KMS-11 (cell line): ENCODE measurements at regions not wholly inside any gene's neighbourhood (a gene's known extent, or its start where the extent isn't known, plus 50 kb on each side); places are given as distances from the start of the nearest gene placed in this dataset.

ENCODE experiments used
- H2AFZ ChIP-seq: fragments of 200-600 bp; sonication (generic); 2 replicates; pipeline ENCODE4 v1.6.1; 2016; ENCODE audit warnings: antibody characterized with exemption, mixed run types, low read depth
- H3K27ac ChIP-seq: fragments of 200-600 bp; sonication (generic); 2 replicates; pipeline ENCODE4 v1.6.1; 2016; ENCODE audit warnings: mild to moderate bottlenecking, mixed run types
- H3K27me3 ChIP-seq: fragments of 200-600 bp; sonication (generic); 2 replicates; pipeline ENCODE4 v1.6.1; 2017; ENCODE audit warnings: mild to moderate bottlenecking, low read depth, mixed run types, moderate library complexity; ENCODE audit not compliant: insufficient read depth
- H3K36me3 ChIP-seq: fragments of 200-600 bp; sonication (generic); 2 replicates; pipeline ENCODE4 v1.6.1; 2017; ENCODE audit warnings: mild to moderate bottlenecking, mixed run types; ENCODE audit not compliant: insufficient read depth
- H3K4me1 ChIP-seq: fragments of 200-600 bp; sonication (generic); 2 replicates; pipeline ENCODE4 v1.6.1; 2016; ENCODE audit warnings: mild to moderate bottlenecking, low read depth, mixed run types; ENCODE audit not compliant: poor library complexity, severe bottlenecking
- H3K4me2 ChIP-seq: fragments of 200-600 bp; sonication (generic); 2 replicates; pipeline ENCODE4 v1.7.0; 2016; ENCODE audit warnings: mild to moderate bottlenecking, mixed run types
- H3K4me3 ChIP-seq: fragments of 200-600 bp; sonication (generic); IDR thresholded peaks from 2 replicates; pipeline ENCODE4 v1.6.1; 2017; ENCODE audit warnings: low read depth, low read length, mixed read lengths; ENCODE audit not compliant: insufficient read depth
- H3K79me2 ChIP-seq: fragments of 200-600 bp; sonication (generic); 2 replicates; pipeline ENCODE4 v1.6.1; 2016; ENCODE audit warnings: low read depth, mixed run types; ENCODE audit not compliant: insufficient read depth
- H3K9ac ChIP-seq: fragments of 200-600 bp; sonication (generic); 2 replicates; pipeline ENCODE4 v1.6.1; 2016; ENCODE audit warnings: mild to moderate bottlenecking, mixed run types
- H4K20me1 ChIP-seq: fragments of 200-600 bp; sonication (generic); 2 replicates; pipeline ENCODE4 v1.6.1; 2016; ENCODE audit warnings: mild to moderate bottlenecking, mixed run types; ENCODE audit not compliant: insufficient read depth
- TF ChIP-seq, protein P1 (sequence below): fragments of 200-600 bp; sonication (generic); conservative IDR thresholded peaks from 2 replicates; pipeline ENCODE4 v1.6.1; 2017; ENCODE audit warnings: low read depth, mild to moderate bottlenecking, antibody characterized with exemption, low read length, moderate library complexity, mixed read lengths

DNA sequence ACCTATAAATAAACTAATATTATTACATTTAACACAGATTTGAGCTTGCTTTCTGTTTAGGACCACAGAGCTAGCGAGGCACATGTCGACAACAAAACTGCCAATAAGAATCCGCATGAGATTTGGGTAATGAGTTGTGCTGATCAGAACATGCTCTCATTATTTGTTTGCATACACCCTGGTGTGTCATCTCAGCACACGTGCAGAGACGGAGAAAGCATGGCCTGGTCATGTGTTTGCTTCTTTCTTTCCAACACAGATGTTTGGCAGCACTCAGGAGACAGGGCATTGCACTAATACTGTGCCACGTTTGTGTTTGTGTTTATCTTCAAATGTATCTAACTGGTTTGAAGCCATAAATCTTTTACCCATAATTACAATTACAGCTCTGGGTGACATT is 364.8 kb downstream of the ARAP2 start:
- Histone ChIP-seq H3K27ac (no peak overlapping the region), H3K27me3 (no peaks in the 10 kb centered on the region), H3K36me3 (no peaks in the 10 kb centered on the region), H2AFZ (no peak overlapping the region), H3K79me2 (no peaks in the 10 kb centered on the region), H3K9ac (no peak overlapping the region), H3K4me2 (no peak overlapping the region), H3K4me1 (no peaks in the 10 kb centered on the region), H3K4me3 (no peak overlapping the region), H4K20me1 (no peaks in the 10 kb centered on the region)
- TF ChIP-seq, protein P1, sequence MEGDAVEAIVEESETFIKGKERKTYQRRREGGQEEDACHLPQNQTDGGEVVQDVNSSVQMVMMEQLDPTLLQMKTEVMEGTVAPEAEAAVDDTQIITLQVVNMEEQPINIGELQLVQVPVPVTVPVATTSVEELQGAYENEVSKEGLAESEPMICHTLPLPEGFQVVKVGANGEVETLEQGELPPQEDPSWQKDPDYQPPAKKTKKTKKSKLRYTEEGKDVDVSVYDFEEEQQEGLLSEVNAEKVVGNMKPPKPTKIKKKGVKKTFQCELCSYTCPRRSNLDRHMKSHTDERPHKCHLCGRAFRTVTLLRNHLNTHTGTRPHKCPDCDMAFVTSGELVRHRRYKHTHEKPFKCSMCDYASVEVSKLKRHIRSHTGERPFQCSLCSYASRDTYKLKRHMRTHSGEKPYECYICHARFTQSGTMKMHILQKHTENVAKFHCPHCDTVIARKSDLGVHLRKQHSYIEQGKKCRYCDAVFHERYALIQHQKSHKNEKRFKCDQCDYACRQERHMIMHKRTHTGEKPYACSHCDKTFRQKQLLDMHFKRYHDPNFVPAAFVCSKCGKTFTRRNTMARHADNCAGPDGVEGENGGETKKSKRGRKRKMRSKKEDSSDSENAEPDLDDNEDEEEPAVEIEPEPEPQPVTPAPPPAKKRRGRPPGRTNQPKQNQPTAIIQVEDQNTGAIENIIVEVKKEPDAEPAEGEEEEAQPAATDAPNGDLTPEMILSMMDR = no peak

DNA sequence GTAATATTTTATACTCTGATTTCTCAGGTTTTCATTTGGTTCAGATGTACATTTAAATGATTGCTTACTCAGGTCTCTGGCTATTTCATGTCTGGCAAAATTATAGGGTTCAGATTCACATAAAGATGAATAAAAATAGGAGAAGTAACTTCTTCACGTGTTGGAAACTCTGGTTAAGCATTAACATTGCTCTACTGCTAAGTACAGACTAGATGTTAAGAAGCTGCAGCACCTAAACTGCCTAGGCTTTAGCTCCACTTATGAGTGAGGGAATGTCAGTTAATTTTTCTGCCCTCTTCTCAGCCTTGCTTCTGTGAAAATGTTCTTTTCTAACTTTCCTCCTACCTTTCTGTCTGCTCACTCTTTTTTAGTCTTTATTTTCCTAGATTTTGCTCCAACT is 361.2 kb downstream of the ARAP2 start:
- H3K4me2 ChIP-seq = no peak overlapping the region
- no peaks in the 10 kb centered on the region for H3K27me3 ChIP-seq
- no peak overlapping the region for H3K27ac ChIP-seq
- H3K9ac ChIP-seq = no peak overlapping the region
- H4K20me1 ChIP-seq = no peaks in the 10 kb centered on the region
- no peaks in the 10 kb centered on the region for H3K79me2 ChIP-seq
- H2AFZ ChIP-seq = no peak overlapping the region
- no peak overlapping the region for H3K4me3 ChIP-seq
- TF ChIP-seq, protein P1 = no peak
- no peaks in the 10 kb centered on the region for H3K36me3 ChIP-seq
- H3K4me1 ChIP-seq = no peaks in the 10 kb centered on the region

DNA sequence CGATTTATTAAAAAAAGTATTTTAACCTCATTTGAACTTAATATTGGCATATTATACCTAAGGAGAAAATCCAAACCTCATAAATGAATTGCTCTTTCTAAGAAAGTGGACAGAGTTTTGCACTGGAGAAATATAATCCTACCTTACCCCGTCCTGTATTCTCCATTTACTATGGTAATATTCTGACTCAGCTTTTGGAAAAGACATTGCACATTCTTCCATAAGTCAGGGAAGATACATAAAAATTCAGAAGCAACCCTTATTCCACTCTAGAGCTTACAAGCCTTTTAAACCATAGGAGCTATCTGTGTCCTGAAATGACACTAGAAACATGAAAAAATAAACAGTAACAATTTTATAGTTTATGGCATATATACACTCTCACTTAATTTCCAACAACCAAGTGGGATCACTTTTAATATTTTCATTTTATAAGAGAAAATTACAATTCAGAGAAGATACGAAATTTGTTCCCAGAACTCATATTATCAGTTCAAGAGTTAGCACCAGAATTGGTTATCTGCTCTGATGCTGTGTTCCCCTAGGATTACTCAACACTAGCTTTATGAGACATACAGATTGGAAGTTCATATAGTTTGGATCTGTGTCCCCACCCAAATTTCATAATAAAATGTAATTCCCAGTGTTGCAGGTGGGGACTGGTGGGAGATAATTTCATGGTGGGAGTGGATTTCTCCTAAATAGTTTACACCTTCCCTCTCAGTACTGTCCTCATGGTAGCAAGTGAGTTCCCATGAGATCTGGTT is 359.4 kb downstream of the ARAP2 start:
- Histone ChIP-seq H3K36me3 (no peaks in the 10 kb centered on the region), H3K27ac (no peak overlapping the region), H3K9ac (no peak overlapping the region), H3K27me3 (no peaks in the 10 kb centered on the region), H3K4me1 (no peaks in the 10 kb centered on the region), H4K20me1 (no peaks in the 10 kb centered on the region), H3K79me2 (no peaks in the 10 kb centered on the region), H2AFZ (no peak overlapping the region), H3K4me3 (no peak overlapping the region), H3K4me2 (no peak overlapping the region)
- TF ChIP-seq, protein P1 = no peak

DNA sequence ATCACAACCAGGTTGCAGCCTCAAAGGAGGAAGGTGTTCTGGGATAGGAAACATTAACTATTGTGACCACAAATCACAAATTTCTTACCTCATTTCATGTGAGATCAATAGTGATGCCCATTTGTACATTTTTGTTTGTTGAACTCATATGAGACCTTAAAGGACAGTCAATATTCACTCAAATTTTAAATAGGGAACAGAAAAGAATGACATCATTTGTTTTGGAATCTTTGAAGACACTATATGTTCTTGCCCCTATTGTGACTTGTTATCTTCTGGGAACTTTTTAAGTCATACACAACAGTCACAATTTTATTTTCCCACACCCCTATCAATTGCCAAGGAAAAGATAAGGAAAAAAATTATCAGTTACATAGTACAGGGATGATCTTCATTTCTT is 346.5 kb downstream of the ARAP2 start:
- Histone ChIP-seq H3K4me3 (no peak overlapping the region), H3K27ac (no peak overlapping the region), H3K4me2 (no peak overlapping the region), H3K4me1 (no peaks in the 10 kb centered on the region), H2AFZ (no peak overlapping the region), H3K36me3 (no peaks in the 10 kb centered on the region), H3K27me3 (no peaks in the 10 kb centered on the region), H3K79me2 (no peaks in the 10 kb centered on the region), H3K9ac (no peak overlapping the region), H4K20me1 (no peaks in the 10 kb centered on the region)
- TF ChIP-seq, protein P1 = no peak
